HG03558 (cell line): ENCODE measurements at regions not wholly inside any gene's neighbourhood (a gene's known extent, or its start where the extent isn't known, plus 50 kb on each side); places are given as distances from the start of the nearest gene placed in this dataset.

Experiments used
- ATAC-seq: cut with Tn5 transposase; IDR thresholded peaks from one replicate; pipeline ENCODE4 v1.9.1; 2021; ENCODE audit warnings: moderate number of reproducible peaks; ENCODE audit not compliant: unreplicated experiment; ENCODE audit errors: extremely low read depth

GRCh38 chr13:58584610-58585009, 953.1 kb downstream of the PCDH17 start:
- no peak for ATAC-seq

GRCh38 chr13:58587183-58587582, 955.6 kb downstream of the PCDH17 start:
- peak; percentile 86 for ATAC-seq

GRCh38 chr13:58592052-58592451, 960.5 kb downstream of the PCDH17 start:
- no peak for ATAC-seq

GRCh38 chr13:58592786-58593185, 961.2 kb downstream of the PCDH17 start:
- ATAC-seq, result no peak

- ATAC-seq, result no peak
Observed at GRCh38 chr13:58594747-58595600, 963.4 kb downstream of the PCDH17 start.

- no peak for ATAC-seq
Observed at GRCh38 chr13:58597552-58597951, 966.0 kb downstream of the PCDH17 start.

- no peak for ATAC-seq
Observed at GRCh38 chr13:58598241-58598640, 966.7 kb downstream of the PCDH17 start.

GRCh38 chr13:58611117-58611516, 979.6 kb downstream of the PCDH17 start:
- ATAC-seq, result no peak

GRCh38 chr13:58617880-58618665, 986.5 kb downstream of the PCDH17 start:
- ATAC-seq, result no peak

GRCh38 chr13:58619396-58620113, 988.0 kb downstream of the PCDH17 start:
- ATAC-seq, result no peak

- no peak for ATAC-seq
Observed at GRCh38 chr13:58620176-58620575, 988.6 kb downstream of the PCDH17 start.

GRCh38 chr13:58625703-58626389, 994.3 kb downstream of the PCDH17 start:
- no peak for ATAC-seq

- ATAC-seq, result no peak
Observed at GRCh38 chr13:58630794-58631193, 999.2 kb downstream of the PCDH17 start.

GRCh38 chr13:58633226-58633625, 1001.7 kb downstream of the PCDH17 start:
- no peak for ATAC-seq

GRCh38 chr13:58655086-58655485, 1023.5 kb downstream of the PCDH17 start:
- no peak for ATAC-seq

GRCh38 chr13:58660826-58661225, 1029.3 kb downstream of the PCDH17 start:
- no peak for ATAC-seq

GRCh38 chr13:58666331-58666730, 1034.8 kb downstream of the PCDH17 start:
- ATAC-seq, result no peak

- ATAC-seq, result no peak
Observed at GRCh38 chr13:58667096-58667495, 1035.6 kb downstream of the PCDH17 start.

GRCh38 chr13:58680115-58680514, 1048.6 kb downstream of the PCDH17 start:
- no peak for ATAC-seq

GRCh38 chr13:58682616-58683015, 1051.1 kb downstream of the PCDH17 start:
- no peak for ATAC-seq
